CD4-positive, alpha-beta T cell treated with Interferon gamma for 1 hour (primary cell): ENCODE measurements at regions not wholly inside any gene's neighbourhood (a gene's known extent, or its start where the extent isn't known, plus 50 kb on each side); places are given as distances from the start of the nearest gene placed in this dataset.

Experiments
- DNase-seq: peaks from one replicate; pipeline ENCODE4 v3.0.0-alpha.2; 2020

GRCh38 chr1:213905344-213905743 is 82.4 kb upstream of the PROX1 start:
- no peak for DNase-seq

GRCh38 chr1:213908521-213908920 is 79.3 kb upstream of the PROX1 start:
- no peak for DNase-seq

GRCh38 chr1:213914392-213914791 is 73.4 kb upstream of the PROX1 start:
- no peak for DNase-seq

GRCh38 chr1:213921311-213921710 is 66.5 kb upstream of the PROX1 start:
- DNase-seq, result no peak

- no peak for DNase-seq
Measured at GRCh38 chr1:213921712-213922111, 66.1 kb upstream of the PROX1 start.

GRCh38 chr1:213925531-213926182 is 62.1 kb upstream of the PROX1 start:
- DNase-seq, result no peak

GRCh38 chr1:213927846-213928245 is 59.9 kb upstream of the PROX1 start:
- no peak for DNase-seq

- DNase-seq, result no peak
Measured at GRCh38 chr1:213929398-213929797, 58.4 kb upstream of the PROX1 start.

GRCh38 chr1:213931836-213932235 is 55.9 kb upstream of the PROX1 start:
- no peak for DNase-seq

GRCh38 chr1:213933336-213933735 is 54.4 kb upstream of the PROX1 start:
- no peak for DNase-seq

- DNase-seq, result no peak
Measured at GRCh38 chr1:213934649-213935048, 53.1 kb upstream of the PROX1 start.

- DNase-seq, result no peak
Measured at GRCh38 chr1:213936571-213936970, 51.2 kb upstream of the PROX1 start.
